NCI-H2196 treated with DMSO at 0.1 percent for 48 hours (cell line): ENCODE measurements at regions not wholly inside any gene's neighbourhood (a gene's known extent, or its start where the extent isn't known, plus 50 kb on each side); places are given as distances from the start of the nearest gene placed in this dataset.

ENCODE experiments used
- DNase-seq: peaks from one replicate; lab custom pipeline; 2025; ENCODE audit not compliant: unreplicated experiment; lab: John Stamatoyannopoulos, UW

- no peak for DNase-seq
Observed at GRCh38 chr20:10861090-10861489, 187.3 kb upstream of the JAG1 start.

GRCh38 chr20:10861619-10862018 lies 187.8 kb upstream of the JAG1 start:
- DNase-seq = no peak

- DNase-seq = no peak
Observed at GRCh38 chr20:10863337-10864060, 189.7 kb upstream of the JAG1 start.

- no peak for DNase-seq
Observed at GRCh38 chr20:10864076-10864672, 190.4 kb upstream of the JAG1 start.

- no peak for DNase-seq
Observed at GRCh38 chr20:10868299-10868698, 194.5 kb upstream of the JAG1 start.

GRCh38 chr20:10873026-10873425 lies 199.2 kb upstream of the JAG1 start:
- DNase-seq = no peak

- no peak for DNase-seq
Observed at GRCh38 chr20:10875653-10876052, 201.9 kb upstream of the JAG1 start.

GRCh38 chr20:10876558-10876957 lies 202.8 kb upstream of the JAG1 start:
- no peak for DNase-seq

GRCh38 chr20:10877342-10877741 lies 203.5 kb upstream of the JAG1 start:
- no peak for DNase-seq

GRCh38 chr20:10883166-10883565 lies 209.4 kb upstream of the JAG1 start:
- no peak for DNase-seq

GRCh38 chr20:10893321-10893720 lies 219.5 kb upstream of the JAG1 start:
- DNase-seq = no peak

- no peak for DNase-seq
Observed at GRCh38 chr20:10897336-10897735, 223.5 kb upstream of the JAG1 start.

- no peak for DNase-seq
Observed at GRCh38 chr20:10898552-10898951, 224.8 kb upstream of the JAG1 start.

GRCh38 chr20:10902174-10902573 lies 228.4 kb upstream of the JAG1 start:
- DNase-seq = no peak

- DNase-seq = no peak
Observed at GRCh38 chr20:10902576-10903282, 228.9 kb upstream of the JAG1 start.

- DNase-seq = no peak
Observed at GRCh38 chr20:10906834-10907233, 233.0 kb upstream of the JAG1 start.

GRCh38 chr20:10909803-10910202 lies 236.0 kb upstream of the JAG1 start:
- no peak for DNase-seq

- no peak for DNase-seq
Observed at GRCh38 chr20:10910535-10911178, 236.9 kb upstream of the JAG1 start.

GRCh38 chr20:10911298-10911697 lies 237.5 kb upstream of the JAG1 start:
- no peak for DNase-seq

GRCh38 chr20:10915815-10916214 lies 242.0 kb upstream of the JAG1 start:
- DNase-seq = no peak

- DNase-seq = no peak
Observed at GRCh38 chr20:10916312-10916711, 242.5 kb upstream of the JAG1 start.

- DNase-seq = no peak
Observed at GRCh38 chr20:10917826-10918225, 244.0 kb upstream of the JAG1 start.
